ENCODE measurements at regions not wholly inside any gene's neighbourhood (a gene's known extent, or its start where the extent isn't known, plus 50 kb on each side); places are given as distances from the start of the nearest gene placed in this dataset.
"Not testable (repeated sequence)": the region's sequence is repeated elsewhere in the genome, so short reads cannot be mapped to it uniquely, and the experiment has no call there.

- DNase-seq = no peak
Measured at GRCh38 chr2:173550143-173550542, 195.5 kb downstream of the CDCA7 start.

DNA sequence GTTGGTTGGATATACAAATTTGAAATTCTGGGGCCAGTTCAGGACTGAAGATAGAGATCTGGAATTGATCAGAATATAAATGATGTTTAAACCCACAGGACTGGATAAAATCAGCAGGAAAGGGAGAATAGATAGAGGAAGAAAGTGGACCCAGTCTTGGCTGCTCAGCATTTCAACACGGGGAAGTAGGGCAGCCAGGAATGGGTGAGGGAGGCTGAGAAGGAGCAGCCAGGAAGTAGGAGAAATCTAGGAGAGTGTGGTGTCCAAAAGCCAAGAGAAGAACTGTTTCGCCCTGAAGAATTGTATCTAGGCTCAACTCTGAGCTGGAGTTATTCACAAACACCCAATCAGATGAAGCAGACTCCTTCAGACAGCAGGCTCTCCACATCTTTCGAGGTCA is 197.9 kb downstream of the CDCA7 start:
- DNase-seq = no peak

DNA sequence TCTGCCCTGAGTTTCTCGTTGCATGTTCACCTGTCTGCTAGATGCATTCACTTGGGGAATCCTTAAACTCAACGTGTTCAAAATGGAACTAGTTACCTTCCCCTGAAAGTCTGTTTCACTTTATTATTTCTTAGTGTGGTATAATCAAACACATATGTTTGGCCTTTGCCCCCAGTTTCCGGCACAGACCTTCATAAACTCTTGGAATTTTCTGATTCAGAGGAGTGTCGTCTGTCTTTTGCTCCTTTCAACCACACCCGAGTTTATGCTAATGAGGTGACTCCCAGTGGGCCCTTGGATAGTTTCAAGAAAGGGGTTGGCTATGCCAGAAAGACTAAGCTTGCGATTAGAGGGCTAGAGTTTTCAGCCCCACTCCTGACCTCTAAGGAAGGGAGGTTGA is 198.9 kb downstream of the CDCA7 start:
- DNase-seq = no peak

GRCh38 chr2:173555833-173556232 is 201.2 kb downstream of the CDCA7 start:
- DNase-seq = peak; percentile 66

- DNase-seq = no peak
Measured at GRCh38 chr2:173556816-173557215, 202.1 kb downstream of the CDCA7 start.

DNA sequence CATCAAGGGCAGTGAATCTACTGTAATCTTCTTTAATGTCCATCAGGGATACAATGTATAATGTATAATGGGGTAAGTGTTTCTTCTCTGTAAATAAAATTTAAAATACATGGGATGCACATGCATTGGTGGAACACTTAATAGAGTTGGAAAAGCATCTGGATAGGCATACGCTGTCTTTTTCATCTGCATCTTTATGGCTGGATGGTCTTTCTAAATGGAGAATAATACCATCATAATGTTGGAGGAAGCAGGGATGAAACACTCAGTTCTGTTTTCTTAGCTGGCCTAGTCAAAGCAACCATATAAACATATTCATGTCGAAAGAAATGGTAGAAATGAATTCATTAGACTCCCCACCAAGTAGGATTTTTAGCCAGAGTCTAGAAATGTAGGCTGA is 202.8 kb downstream of the CDCA7 start:
- no peak for DNase-seq

DNA sequence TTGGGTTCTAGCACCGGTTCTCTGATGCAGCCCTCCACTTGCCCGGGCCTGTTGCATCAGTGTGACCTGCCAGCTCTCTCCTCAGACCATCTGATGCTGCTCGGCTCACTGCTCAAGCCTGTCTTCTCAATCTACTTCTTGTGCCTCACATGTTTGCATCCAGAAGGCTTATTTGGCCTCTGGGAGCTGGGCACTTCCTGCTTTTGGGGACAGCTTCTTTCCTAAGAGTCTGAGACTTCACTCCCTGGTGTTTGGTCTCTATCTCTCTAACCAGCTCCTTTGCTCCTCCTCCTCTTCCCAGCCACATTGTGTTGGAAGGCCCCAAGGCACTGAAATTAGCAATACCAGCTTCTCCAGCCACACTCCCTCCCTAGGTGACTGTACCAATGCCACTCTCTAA is 212.8 kb downstream of the CDCA7 start:
- no peak for DNase-seq

DNA sequence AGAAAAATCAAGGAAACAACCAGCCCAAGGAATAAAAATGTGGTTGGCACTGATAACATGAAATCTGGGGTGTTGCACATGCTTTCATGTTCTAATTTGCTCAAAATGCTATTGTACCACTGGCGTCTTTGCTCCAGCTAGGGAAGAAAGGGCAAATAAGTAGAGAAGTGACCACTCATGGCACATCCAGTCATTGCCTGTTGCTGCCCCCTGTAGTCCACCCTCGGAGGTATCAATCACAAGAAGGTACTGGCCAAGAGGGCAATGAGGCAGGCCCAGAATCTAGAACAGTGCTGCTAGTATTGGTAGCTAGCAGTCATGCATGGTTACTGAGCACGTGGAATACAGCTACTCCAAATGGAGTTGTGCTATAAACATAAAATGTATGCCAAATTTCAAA is 213.4 kb downstream of the CDCA7 start:
- DNase-seq = peak; percentile 27

DNA sequence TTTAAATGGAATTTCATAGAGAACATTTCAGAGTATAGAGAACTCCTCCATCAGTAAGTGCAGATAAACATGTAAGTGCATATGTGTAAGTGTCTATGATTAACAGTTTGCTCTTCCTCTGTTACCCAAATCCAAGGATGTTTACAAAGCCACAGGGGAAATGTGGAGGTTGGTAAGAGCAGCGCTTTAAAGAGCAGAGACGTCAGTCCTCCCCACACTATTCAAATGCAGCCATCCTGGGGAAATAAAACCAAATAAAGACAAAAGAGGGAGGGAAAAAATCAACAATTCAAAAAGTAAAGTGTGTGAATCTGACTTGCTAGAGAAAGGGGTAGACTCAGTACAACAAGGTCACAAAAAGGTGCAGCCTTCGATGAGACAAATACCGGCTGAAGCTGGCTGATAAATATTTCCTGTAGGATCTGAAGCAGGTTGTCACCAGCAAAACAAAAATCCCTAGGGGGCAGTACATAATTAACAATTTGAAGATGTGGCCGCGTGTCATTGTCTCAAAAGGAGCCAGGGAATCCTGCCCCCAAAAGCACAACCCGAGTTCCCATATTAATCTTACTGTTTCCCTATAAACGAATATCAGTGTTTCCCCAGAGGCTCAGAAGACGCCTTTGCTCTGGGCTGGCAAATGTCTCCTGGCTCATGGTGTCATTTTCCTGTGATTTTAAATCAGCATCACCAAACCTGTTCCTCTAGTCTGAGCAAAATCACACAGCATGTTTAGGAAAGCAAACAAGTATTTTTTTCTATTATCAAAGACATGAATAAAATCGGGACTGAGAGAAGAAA is 216.5 kb downstream of the CDCA7 start:
- peak; percentile 80 for DNase-seq

DNA sequence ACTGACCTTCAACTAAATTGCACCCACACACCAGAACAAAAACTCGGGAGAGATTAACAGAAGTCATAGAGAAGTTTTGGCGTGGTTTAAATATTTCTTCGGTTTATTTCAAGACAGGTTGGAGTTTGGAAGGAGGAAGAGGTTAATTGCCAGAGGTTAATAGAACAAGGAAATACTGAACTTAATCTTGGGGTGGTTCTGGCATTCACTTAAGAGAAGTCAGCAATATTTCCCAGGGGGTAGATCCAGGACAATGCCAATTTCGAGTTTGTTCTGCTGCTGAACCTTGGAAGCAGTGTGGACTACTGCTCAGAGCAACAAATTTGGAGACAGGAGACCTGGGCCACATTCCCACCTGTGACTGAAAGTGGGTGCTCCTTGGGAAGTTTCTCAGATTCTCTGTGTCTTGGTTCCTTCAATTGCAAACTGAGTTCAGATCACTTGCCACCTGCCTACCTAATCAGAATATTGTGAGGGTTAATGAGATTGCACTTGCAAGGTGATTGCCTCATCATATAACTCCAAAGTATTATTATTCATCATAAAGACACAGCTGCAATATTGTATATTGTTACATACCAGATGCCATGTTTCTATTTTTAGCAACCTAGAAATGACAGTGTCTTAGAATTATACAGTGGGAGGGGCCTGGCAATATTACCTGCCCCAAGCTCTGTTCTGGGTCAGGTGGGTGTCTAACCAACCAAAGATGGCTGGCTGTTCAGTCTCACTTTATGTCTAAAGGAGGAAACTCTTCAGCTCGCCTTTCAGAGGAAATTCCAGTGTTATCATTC is 217.4 kb downstream of the CDCA7 start:
- peak; percentile 38 for DNase-seq

- peak; percentile 7 for DNase-seq
Measured at GRCh38 chr2:173572848-173573247, 218.2 kb downstream of the CDCA7 start.

- not testable (repeated sequence) for DNase-seq
Measured at GRCh38 chr2:173573782-173574181, 219.1 kb downstream of the CDCA7 start.

GRCh38 chr2:173574324-173575112 is 219.8 kb downstream of the CDCA7 start:
- no peak for DNase-seq

DNA sequence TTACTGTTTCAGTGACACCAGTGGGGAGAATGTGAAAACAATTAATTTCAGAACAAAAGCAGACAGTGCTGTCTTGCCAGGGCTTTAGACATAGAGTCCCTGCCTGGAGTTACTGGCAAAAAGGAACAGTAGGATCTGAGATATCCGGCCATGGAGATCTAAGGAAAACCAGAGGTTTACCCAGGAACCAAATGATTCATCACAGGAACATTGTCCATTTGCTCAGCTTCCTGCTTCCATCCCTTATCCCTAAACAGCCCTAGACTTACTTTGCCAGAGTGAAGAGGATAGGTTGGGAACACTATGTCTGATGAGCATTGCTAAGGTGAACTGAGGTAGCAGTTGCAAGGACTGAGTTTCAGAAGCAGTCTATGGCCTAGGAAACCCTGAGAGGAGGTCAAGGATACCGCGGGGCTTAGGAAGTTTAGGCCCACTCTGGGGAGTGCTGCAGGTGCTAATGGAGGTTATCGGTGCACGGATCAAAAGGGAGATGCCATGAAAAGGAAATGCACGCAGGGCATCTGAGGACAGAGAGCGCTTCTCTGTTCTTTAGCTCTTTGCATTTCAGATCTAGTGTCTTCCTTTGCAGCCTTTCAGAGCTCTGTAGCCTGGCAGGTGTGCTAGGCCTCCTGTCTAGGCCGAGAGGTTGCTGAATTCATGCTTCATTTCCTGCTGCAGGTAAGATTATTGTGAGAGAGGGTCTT is 223.9 kb downstream of the CDCA7 start:
- DNase-seq = no peak

DNA sequence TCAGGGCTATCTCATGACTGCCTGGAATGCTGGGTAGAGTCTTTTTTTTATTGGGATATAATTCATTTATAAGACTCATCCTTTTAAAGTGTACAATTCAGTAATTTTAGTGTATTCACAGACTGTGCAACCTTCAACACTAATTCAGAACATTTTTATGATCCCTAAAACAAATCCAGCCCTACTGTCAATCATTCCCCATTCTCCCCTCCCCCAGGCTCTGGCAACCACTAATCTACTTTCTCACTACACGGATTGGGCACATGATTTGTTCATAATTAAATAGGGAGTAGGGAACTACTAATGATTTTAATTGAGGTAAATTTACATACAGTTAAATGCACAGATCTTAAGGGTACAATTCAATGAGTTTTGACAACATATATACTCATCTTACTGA is 225.7 kb downstream of the CDCA7 start:
- no peak for DNase-seq

- DNase-seq = peak; percentile 82
Measured at GRCh38 chr2:173580956-173581355, 226.3 kb downstream of the CDCA7 start.

DNA sequence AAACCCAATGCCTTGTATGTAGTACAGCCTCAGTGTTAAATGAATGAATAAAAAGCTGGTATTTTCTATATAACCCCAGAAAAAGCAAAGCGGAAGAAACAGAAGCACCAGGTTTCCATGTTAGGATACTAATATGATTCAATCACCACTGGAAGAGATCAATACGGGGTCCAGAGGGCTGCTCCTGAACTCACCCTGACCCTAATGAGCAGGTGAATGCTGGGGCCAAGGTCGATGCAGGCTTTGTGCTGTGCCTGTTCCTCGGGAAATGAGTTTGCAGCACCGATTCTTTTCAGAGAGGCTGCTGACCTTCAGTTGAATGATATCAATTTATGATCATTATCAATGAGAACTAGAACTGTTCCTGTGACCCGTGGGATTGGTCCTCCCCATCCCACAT is 228.5 kb downstream of the CDCA7 start:
- no peak for DNase-seq

DNA sequence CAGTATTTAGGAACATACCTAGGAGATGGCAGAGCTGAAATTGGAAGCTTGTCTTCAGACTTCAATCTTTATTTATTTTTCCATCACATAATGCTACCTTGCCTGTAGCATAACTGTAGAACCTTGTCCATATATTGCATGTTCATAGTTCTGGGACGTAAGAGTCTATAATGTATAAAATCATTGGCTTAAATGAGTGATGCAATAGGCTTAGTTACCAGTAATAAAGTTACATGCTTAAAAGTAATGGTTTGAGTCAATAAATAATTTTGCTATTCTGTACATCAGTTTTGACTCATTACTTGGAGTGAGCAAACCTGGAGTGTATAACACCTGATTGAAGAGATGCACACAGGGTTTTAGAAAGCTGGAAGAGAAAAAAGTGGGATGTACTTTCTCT is 229.3 kb downstream of the CDCA7 start:
- no peak for DNase-seq

GRCh38 chr2:173584676-173585458 is 230.2 kb downstream of the CDCA7 start:
- DNase-seq = peak; percentile 77

DNA sequence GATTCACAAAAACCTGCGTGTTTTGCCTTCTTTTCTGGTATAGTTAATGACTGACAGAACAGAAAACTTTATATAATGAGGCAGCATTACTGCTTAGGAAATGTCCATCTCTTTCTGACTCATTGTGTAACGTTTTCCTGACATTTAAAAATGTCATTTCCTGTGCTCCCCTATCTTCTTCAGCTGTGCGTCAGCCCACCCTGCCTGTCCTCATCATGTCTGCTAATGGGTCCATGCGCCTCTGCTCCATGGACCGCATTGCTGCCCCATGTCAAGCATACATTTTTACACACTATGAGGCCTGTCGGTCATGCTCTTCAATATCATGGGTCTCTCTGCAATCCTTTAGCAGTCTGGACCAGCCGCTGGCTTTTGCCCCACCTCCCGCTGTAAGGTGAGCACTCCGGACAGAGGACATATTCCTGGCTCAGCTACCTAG is 234.3 kb downstream of the CDCA7 start:
- DNase-seq = no peak

DNA sequence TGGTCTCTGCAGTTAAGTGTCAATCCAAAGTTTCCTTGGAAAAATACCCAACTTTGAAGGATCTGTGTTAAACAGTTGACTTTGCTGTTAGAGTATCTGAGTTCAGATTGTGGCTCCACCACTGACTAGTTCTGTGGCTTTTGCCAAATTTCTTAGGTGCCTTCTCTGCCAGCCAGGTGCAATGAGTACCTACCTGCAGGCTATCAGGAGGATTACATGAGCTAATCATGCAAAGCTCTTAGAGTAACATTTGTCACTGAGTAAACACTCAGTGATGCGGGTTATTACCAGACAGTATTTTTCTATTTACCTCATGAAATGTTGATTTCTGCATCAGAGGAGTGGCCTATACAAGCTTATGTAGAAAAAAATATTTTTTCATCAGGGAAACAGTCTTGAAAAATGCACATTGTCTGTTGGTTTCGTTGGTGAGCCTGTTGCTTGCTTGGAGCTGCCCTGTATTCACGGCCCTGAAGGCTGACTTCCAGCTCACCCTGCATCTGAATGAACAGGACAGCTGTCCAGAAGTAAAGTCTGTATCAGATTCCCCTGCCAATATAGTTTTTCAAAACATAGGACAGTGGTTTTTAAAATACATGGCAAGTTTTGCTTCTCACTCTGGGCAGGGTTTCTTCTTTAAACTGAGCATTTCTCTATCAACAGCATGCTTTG is 235.1 kb downstream of the CDCA7 start:
- DNase-seq = no peak

Measured in tongue (tissue), 1 donor.